ENCODE measurements at regions not wholly inside any gene's neighbourhood (a gene's known extent, or its start where the extent isn't known, plus 50 kb on each side); places are given as distances from the start of the nearest gene placed in this dataset.

DNA sequence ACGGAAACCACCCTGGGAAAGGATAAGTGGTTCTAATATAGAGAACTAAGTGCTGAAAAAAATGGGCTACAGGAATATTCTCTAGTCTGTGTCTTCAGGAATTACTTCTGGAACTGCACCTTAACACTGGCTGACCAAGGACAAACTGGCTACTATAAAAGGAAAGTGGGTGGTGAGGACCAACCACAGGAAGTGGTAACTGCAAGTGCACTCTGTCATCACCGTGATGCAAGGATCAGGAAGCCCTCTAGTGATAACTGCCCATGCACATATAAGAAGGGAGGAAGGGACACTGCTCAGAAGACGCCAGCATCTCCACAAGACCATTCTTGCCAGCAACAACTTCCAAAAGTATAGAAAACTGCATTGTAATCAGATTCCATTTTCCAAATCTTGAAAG lies 424.4 kb upstream of the RGPD4 start:
- no peak for DNase-seq (ENCODE audit: low read depth)
- H3K36me3 ChIP-seq (ENCODE audit: control insufficient read depth, insufficient read depth, low read length), result no peaks in the 10 kb centered on the region
- H3K27me3 ChIP-seq (ENCODE audit: control insufficient read depth, insufficient read depth, low read length), result no peaks in the 10 kb centered on the region
- CTCF ChIA-PET, result interaction anchor here (0.6 kb wide), 2 partner anchors 12 to 652 kb away, joined by 3 read pairs; no protein-coding TSS in a partner anchor
- POLR2A ChIA-PET, result no interaction called here
- H3K4me3 ChIP-seq (ENCODE audit: low read depth, low read length), result no peak overlapping the region
- TF ChIP-seq, protein P1, sequence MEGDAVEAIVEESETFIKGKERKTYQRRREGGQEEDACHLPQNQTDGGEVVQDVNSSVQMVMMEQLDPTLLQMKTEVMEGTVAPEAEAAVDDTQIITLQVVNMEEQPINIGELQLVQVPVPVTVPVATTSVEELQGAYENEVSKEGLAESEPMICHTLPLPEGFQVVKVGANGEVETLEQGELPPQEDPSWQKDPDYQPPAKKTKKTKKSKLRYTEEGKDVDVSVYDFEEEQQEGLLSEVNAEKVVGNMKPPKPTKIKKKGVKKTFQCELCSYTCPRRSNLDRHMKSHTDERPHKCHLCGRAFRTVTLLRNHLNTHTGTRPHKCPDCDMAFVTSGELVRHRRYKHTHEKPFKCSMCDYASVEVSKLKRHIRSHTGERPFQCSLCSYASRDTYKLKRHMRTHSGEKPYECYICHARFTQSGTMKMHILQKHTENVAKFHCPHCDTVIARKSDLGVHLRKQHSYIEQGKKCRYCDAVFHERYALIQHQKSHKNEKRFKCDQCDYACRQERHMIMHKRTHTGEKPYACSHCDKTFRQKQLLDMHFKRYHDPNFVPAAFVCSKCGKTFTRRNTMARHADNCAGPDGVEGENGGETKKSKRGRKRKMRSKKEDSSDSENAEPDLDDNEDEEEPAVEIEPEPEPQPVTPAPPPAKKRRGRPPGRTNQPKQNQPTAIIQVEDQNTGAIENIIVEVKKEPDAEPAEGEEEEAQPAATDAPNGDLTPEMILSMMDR (IDR thresholded peaks at IDR 0.05; ENCODE audit: insufficient read depth, low read depth, low read length), result no peak

DNA sequence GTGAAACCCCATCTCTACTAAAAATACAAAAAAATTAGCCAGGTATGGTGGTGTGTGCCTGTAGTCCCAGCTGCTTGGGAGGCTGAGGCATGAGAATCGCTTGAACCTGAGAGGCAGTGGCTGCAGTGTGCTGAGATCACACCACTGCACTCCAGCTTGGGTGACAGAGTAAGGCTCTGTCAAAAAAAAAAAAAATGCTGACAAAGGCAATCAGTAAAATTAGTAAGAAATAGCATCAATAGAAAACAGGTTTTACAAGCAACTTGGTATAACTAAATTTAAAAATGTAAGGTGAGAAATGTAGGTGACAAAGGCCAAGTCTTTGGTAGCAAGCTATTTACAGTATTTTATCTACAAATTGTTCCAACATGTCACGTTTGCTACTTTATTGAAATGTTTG lies 421.4 kb upstream of the RGPD4 start:
- DNase-seq (ENCODE audit: low read depth), result no peak
- no peaks in the 10 kb centered on the region for H3K27me3 ChIP-seq (ENCODE audit: control insufficient read depth, insufficient read depth, low read length)
- no peak overlapping the region for H3K4me3 ChIP-seq (ENCODE audit: low read depth, low read length)
- TF ChIP-seq, protein P1 (IDR thresholded peaks at IDR 0.05; ENCODE audit: insufficient read depth, low read depth, low read length), result no peak
- ChIA-PET POLR2A (no interaction called here), CTCF (interaction anchor here (0.6 kb wide), 1 partner anchor 829 kb away, joined by 5 read pairs; no protein-coding TSS in a partner anchor)
- no peaks in the 10 kb centered on the region for H3K36me3 ChIP-seq (ENCODE audit: control insufficient read depth, insufficient read depth, low read length)

DNA sequence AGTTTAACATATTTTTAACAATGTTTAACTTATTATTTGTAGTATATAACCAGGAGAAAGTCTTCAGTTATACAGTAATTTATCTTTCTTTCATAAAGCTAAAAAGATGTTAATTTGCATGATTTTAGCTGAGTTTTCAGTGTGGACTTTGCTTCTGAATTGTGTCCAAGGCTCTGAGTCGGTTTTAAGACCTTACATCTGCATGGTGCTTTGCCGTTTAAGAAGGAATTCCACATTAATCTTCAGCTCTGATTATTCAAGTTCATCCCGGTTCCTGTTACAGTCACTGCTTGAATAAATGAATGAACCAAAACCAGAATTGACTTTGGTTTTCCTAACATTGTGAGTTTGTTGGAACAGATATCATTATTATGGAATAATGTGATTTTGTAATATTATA lies 419.7 kb upstream of the RGPD4 start:
- Histone ChIP-seq H3K27me3 (ENCODE audit: control insufficient read depth, insufficient read depth, low read length) (no peaks in the 10 kb centered on the region), H3K36me3 (ENCODE audit: control insufficient read depth, insufficient read depth, low read length) (no peaks in the 10 kb centered on the region), H3K4me3 (ENCODE audit: low read depth, low read length) (no peak overlapping the region)
- ChIA-PET CTCF (no interaction called here), POLR2A (no interaction called here)
- DNase-seq (ENCODE audit: low read depth), result no peak
- TF ChIP-seq, protein P1 (IDR thresholded peaks at IDR 0.05; ENCODE audit: insufficient read depth, low read depth, low read length), result no peak

DNA sequence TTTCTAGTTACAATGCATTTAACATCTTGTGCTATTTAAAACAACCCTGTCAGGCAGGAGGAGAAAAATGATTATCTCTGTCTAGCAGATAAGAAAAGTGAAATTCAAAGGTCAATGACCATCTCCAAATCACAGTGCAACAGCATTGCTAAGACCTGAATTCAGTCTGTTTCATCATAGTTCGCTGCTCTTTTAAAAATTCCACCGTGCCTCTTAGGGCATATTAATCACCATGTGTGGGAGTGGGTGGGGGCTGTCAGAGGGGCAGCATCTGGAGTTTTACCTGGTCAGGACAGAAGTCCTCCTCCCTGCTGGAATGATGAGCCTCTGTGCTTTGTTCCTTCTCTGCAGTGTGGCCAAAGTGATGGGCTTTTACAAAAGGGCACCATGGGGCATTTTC lies 418.7 kb upstream of the RGPD4 start:
- TF ChIP-seq, protein P1 (IDR thresholded peaks at IDR 0.05; ENCODE audit: insufficient read depth, low read depth, low read length), result no peak
- ChIA-PET POLR2A (no interaction called here), CTCF (no interaction called here)
- H3K4me3 ChIP-seq (ENCODE audit: low read depth, low read length), result no peak overlapping the region
- H3K36me3 ChIP-seq (ENCODE audit: control insufficient read depth, insufficient read depth, low read length), result no peaks in the 10 kb centered on the region
- no peak for DNase-seq (ENCODE audit: low read depth)
- H3K27me3 ChIP-seq (ENCODE audit: control insufficient read depth, insufficient read depth, low read length), result no peaks in the 10 kb centered on the region

DNA sequence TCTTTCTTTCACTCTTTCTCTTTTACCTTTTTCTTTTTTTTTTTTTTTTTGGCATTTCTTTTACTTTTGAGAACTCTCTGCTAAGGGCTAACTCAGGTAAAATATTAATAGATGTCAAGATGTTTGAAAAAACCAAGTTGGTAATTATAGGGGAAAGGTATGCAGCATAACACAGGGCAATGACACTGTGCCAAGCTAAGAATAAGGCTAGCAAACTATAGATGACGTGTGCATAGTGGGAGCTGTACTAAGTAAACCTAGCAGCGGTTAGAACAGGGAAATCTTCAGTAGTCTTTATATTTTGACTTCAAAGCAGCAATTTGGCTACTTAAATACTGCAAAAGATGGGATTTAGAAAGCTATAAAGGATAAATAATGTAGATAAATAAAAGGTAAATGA lies 415.4 kb upstream of the RGPD4 start:
- TF ChIP-seq, protein P1 (IDR thresholded peaks at IDR 0.05; ENCODE audit: insufficient read depth, low read depth, low read length), result no peak
- ChIA-PET CTCF (no interaction called here), POLR2A (no interaction called here)
- DNase-seq (ENCODE audit: low read depth), result no peak
- Histone ChIP-seq H3K4me3 (ENCODE audit: low read depth, low read length) (no peak overlapping the region), H3K27me3 (ENCODE audit: control insufficient read depth, insufficient read depth, low read length) (no peaks in the 10 kb centered on the region), H3K36me3 (ENCODE audit: control insufficient read depth, insufficient read depth, low read length) (no peaks in the 10 kb centered on the region)
